SKM-1 treated with dmso at 0.1 percent for 144 hours (cell line): ENCODE measurements at regions not wholly inside any gene's neighbourhood (a gene's known extent, or its start where the extent isn't known, plus 50 kb on each side); places are given as distances from the start of the nearest gene placed in this dataset.

Source experiments
- DNase-seq: peaks from one replicate; lab custom pipeline; 2025; ENCODE audit not compliant: unreplicated experiment; lab: John Stamatoyannopoulos, UW

DNA sequence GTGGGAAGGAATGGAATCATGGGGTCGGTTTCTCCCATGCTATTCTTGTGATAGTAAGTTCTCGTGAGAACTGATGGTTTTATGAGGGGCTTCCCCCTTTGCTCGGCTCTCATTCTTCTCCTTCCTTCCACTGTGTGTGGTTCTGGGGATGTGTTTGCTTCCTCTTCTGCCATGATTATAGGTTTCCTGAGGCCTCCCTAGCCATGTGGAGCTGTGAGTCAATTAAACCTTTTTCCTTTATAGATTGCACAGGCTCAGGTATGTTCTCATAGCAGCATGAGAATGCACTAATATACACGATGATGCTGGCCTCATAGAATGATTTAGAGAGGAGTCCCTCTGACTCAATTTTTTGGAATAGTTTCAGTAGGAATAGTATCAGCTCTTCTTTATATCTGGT, 195.4 kb upstream of the IVNS1ABP start:
- DNase-seq = no peak

DNA sequence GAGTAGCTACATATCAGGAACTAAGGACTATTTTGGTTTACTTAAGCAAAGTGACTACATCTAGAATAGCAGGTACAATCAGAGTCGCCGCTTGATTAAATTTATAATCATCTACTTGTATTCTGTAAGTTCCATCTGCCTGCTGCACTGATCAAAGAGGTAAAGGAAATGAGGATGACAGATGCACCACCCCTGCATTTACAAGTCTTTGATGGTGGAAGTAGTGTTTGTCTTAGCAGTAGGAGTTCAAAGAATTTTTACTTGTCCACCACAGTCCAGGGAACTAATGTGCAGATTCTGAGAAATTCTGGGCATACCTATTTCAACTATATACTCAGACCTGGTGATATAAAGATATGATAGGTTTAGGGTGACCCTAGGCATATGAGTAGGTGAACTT, 184.1 kb upstream of the IVNS1ABP start:
- DNase-seq = no peak

DNA sequence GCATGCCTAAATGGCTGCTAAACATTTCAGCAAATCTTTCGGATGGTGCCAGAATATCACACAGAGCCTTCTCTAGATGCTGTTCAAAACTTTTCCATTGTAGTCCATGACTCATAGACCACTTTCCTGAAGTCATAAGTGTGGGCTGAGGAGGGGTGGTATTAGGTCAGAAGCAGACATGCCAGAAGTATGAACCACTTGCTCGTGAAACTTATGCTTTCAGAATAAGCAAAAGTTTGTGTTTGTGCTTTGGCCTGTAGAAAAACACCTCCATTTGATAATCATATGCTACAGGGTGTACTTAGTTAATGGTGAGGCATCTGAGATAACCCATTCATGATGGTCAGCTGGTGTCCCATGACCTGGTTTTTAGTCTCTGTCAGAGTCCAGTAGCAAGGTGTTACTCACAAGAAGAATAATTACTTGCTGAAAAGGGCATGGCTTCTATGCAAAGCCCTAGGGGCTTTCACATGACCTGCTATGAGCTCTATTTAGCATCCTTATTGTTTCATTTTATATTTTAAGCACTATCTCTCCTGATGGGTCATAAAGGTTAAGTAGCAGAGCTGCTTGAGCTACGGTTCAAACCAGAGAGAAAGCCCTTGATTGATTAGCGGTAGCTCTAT, 183.1 kb upstream of the IVNS1ABP start:
- no peak for DNase-seq

- no peak for DNase-seq
Observed at GRCh38 chr1:185498207-185498606, 181.2 kb upstream of the IVNS1ABP start.

DNA sequence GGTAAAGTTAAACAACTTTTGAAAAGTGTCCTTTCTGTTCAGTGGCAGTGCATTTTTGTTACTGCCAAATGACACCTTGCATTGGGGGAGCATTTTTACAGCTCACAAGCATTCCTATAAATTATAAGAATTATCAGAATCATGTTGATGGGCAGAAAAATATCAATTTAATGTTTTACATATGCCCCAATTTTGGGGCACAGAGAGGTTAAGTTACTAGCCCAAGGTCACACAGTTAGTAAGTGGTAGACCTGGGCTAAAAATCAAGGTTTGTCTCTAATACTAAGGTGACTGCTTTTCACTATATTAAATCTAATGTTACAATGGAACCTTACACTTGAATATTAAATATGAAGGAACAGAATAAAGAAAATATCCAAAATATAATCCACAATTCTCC, 180.1 kb upstream of the IVNS1ABP start:
- DNase-seq = no peak

- DNase-seq = no peak
Observed at GRCh38 chr1:185495898-185496297, 178.9 kb upstream of the IVNS1ABP start.

DNA sequence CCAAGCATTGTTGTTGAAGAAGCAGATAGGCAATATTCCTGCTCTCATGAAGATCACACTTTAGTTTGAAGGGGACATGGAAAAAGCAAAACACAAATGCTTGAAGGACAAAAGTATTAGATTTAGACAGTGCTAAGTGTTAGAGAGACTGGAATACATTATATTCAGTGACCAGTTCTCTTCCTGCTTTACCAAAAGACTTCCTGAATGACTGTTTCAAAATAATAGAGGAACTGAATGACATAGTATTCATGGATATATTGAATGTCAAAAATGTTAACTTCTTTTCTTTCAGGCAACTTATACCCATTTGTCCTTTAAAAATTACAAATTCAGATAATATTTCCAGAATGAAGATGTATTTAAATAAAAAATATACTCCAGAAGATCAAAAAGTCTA, 178.0 kb upstream of the IVNS1ABP start:
- peak; percentile 40 for DNase-seq

GRCh38 chr1:185492089-185492825, 175.2 kb upstream of the IVNS1ABP start:
- no peak for DNase-seq

- no peak for DNase-seq
Observed at GRCh38 chr1:185491604-185492003, 174.6 kb upstream of the IVNS1ABP start.

DNA sequence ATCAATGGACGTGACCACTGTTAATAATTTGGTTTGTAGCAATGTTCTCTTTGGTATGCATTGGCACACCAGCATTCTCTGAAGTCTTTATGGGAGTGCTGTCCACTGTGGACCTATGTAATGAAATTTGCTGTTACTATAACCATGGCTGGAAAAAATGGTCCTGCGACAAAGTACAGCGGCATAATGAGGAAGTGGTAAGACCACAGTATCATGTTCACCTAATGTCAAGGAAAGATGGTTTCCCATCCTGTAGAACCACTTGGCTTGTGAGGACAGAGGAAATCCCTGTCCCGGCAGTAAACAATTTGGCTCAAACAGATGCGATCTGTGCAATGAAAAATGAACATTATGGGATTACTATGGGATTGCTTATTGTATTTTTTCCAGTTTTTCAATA, 173.9 kb upstream of the IVNS1ABP start:
- no peak for DNase-seq

DNA sequence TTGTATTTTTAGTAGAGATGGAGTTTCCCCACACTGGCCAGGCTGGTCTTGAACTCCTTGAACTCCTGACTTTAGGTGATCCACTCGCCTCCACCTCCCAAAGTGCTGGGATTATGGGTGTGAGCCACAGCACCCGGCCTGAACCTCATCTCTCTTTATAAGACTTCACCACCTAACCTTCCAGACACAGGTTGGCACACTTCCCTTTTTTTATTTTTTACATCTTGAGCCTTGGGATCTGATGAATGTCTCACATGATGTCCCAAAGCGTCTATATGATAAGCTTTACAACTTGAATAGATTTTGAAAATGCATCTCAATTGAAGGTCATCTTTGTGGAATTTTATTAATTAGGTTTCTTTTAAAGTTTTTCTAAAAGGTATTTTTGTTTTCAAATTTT, 172.4 kb upstream of the IVNS1ABP start:
- DNase-seq = no peak

DNA sequence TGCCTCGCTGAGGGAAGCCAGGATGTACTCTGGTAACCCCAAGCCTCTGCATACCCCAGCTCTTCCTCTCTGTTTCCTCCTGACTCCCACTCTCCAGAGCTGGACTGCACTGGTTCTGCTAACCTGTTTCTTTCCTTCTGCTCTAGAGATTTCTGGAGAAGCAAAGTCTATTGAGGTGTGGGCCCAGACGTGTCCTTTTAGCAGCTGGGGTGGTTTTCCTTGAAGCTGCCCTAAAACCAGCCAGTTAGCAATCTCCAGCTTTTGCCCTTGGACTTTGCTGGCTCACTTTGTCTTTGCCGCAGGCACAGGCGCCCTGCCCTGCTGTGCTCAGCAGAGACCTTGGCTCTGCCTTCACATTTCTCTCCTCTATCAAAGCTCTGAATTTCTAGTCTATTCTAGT, 171.8 kb upstream of the IVNS1ABP start:
- no peak for DNase-seq

GRCh38 chr1:185487936-185488335, 170.9 kb upstream of the IVNS1ABP start:
- DNase-seq = no peak

GRCh38 chr1:185487026-185487425, 170.0 kb upstream of the IVNS1ABP start:
- no peak for DNase-seq

- no peak for DNase-seq
Observed at GRCh38 chr1:185486346-185486745, 169.3 kb upstream of the IVNS1ABP start.

DNA sequence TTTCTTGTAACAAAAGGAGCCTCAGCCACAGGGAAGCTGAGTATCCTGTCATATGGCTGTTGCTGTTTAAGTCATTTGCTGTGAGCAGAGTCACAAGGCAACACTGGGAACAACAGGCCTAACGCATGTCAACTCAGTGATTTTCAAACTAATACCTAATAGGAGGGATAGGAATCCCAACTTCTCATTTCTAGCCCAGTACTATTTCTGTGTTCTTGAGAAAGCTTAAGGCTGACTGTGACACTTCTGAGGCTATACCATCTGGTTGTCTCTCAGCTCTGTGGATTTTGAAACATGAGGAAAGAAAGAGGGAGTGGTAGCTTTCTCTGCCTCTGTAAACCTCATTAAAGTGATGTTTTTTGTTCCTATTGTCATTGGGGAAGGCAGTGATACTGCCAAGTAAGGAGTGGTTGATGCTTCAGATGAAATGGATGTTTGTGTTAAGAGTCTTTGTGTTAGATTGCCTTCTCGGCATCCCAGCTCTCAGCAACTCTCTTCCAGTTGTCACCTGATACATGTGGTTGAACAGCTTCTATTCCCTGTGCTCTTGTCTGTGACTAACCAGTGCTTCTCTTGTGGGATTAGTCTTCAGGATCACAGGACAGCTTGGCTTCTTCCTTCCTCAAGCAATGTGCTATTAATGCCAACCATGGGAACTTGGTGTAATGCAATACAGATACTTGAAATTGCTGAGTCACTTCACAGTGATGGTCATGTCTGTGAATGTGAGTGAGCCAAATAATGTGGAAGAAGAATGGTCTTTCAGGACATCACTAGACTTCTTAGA, 166.8 kb upstream of the IVNS1ABP start:
- DNase-seq = peak; percentile 56

DNA sequence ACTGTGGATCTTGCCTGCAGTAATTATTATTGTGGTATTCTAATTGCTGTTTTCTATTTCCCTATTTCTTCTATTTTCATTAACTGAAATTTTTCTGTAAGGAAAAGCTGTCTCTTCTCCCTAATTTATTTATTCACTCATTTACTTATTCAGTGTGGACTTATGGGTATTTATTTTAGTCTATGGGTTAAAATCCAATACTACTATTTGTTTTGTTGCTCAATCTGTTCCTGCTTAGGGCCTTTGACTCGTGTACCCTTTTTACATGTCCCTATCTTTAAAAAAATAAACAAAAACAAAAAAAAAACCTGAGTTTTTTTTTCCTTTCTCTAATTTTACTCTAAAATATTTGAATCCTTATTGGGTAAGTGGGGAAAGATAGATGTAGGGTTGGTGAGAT, 166.2 kb upstream of the IVNS1ABP start:
- no peak for DNase-seq

DNA sequence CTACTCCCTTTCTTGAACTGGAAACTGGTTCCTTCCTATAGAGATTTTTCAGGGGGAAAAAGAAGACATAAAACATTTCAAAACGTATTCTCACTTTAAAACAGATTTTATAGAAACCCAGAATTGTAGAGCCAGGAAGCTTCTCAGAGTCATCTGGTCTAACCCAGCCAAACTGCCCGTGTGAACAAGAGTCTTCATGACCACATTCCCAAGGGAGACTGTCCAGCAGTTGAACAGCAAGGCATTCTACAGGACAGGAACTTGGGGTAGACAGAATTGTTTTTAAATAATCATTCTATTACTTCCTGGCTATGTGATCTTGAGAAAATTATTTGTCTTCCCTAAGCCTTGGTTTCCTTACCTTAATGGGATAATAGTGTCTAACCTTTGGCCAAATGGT, 163.5 kb upstream of the IVNS1ABP start:
- DNase-seq = no peak

DNA sequence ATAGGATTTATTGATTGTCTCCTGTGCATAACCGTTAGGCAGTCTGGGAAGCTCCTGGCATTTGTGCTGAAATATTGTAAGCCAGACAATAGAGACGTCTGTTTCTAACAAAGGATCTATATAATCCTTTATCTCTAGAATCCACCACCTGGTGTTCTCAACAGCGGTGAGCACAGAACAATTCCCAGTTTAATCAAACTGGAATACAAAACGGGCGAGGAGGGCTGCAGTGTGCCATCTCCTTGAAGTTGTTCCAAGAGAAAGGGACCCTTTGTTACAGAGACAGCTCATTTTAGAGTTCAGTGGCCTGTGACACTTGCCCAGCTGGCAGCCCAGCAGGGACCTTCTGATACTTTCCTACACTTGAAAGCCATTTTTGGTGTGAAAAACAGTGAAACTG, 162.8 kb upstream of the IVNS1ABP start:
- DNase-seq = no peak

- DNase-seq = no peak
Observed at GRCh38 chr1:185478877-185479276, 161.8 kb upstream of the IVNS1ABP start.

DNA sequence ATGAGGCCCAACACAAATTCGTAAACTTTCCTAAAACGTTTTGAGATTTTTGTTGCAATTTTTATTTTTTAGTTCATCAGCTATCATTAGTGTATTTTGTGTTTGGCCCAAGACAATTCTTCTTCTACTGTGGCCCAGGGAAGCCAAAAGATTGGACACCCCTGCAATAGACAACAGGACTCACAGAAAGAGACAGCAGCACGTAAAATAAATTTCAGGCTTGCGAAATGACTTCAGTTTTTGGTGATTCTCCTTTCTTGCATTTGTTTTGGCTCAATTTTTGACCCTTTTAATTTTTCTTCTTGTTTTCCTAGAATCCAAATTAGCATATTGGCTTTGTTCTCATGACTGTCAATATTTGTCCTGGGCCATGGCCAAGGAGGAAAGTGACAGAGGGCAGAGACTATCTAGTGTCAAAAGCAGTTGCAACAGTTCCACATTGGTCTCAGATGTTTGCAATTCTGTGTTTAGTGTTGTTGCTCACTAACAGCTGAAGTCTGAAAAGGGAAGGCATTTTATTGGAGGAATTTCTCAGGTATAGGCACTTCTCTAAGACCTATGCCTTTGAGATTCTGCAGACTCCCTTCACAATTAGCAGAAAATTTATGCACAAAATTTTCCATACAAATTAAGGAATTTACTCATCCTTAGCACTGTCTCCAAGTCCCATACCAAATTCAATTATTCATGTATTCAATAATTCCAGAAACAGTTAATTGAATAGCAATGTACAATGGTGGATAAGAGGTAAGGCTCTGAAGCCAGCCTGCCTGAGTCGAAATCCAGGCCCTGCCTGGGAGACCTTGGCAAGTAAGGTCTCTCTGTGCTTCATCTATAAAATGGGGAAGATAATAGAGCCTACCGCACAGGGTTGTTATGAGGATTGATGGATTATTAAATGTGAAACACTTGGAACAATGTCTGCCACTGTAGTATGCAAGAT, 160.9 kb upstream of the IVNS1ABP start:
- DNase-seq = no peak
